ENCODE measurements at regions not wholly inside any gene's neighbourhood (a gene's known extent, or its start where the extent isn't known, plus 50 kb on each side); places are given as distances from the start of the nearest gene placed in this dataset.

DNA sequence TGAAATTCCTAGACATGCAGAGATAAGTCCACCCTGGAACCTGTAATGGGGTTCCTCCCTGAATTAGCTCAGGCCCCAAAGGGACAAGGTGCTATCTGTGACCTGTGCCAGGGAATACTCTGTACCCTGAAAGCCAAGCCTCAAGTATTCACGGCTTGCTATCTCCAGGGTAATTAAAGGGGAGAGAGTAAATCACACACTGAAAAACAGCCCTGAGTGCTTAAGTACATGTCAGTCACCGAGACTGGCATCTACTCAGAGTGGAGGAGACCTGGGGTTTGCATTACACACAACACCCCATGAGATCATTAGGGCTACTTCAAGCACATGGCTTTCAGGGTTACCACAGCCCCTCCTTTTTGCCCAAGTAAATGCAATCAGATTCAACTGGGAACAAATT is 188.1 kb downstream of the CD83 start:
- Histone ChIP-seq H3K27me3 (no peaks in the 10 kb centered on the region), H3K27ac (no peak overlapping the region), H3K9me3 (no peaks in the 10 kb centered on the region), H3K4me3 (no peak overlapping the region), H3K4me1 (no peaks in the 10 kb centered on the region), H3K36me3 (ENCODE audit: low read depth, missing control alignments) (no peaks in the 10 kb centered on the region)
- intact Hi-C loops (cut with DNase I; ENCODE audit: low total_unique reads) = no loop called here
- no peak for DNase-seq
- TF ChIP-seq POLR2A (IDR thresholded peaks at IDR 0.05) = no peak
- TF ChIP-seq, protein P1, sequence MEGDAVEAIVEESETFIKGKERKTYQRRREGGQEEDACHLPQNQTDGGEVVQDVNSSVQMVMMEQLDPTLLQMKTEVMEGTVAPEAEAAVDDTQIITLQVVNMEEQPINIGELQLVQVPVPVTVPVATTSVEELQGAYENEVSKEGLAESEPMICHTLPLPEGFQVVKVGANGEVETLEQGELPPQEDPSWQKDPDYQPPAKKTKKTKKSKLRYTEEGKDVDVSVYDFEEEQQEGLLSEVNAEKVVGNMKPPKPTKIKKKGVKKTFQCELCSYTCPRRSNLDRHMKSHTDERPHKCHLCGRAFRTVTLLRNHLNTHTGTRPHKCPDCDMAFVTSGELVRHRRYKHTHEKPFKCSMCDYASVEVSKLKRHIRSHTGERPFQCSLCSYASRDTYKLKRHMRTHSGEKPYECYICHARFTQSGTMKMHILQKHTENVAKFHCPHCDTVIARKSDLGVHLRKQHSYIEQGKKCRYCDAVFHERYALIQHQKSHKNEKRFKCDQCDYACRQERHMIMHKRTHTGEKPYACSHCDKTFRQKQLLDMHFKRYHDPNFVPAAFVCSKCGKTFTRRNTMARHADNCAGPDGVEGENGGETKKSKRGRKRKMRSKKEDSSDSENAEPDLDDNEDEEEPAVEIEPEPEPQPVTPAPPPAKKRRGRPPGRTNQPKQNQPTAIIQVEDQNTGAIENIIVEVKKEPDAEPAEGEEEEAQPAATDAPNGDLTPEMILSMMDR (IDR thresholded peaks at IDR 0.05) = no peak
- 64 to 65% methylated on average over 2 of the region's 2 CpGs for WGBS, 2 donors

DNA sequence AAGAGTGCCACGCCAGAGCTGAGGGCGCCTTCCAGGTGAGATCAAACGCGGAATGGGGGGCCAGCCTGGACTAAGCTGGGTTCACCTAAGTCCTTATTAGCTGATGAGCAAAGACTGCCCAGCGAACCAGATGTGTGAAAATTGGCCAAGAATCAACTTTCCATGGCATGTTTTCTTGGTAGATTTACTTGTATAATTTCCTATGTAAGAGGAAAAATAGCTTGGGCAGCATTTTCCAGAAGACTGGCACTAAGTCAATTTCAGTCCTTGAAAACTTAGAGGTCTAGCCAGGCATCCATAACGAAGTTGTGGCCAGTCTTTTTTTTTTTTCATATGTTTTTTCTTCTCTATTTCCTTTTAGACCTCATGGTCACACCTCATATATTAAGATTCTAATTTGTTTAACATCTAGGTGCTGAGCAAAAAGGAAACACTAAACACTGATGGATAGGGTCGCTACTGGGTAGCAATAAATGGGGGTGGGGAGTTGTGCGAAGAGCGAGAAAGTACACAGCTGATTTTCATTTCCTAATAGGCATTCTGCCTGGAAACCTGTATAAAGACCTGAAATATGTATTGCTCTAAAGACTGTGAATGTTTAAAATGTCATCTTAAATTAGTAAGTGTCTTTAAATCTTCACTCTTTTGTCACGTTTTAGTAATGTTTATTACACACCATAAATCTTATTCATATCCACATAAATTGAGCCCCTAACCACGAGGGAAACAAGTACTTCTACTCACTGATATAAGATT is 188.8 kb downstream of the CD83 start:
- 70 to 73% methylated on average over 11 of the region's 11 CpGs for WGBS, 2 donors
- H3K36me3 ChIP-seq (ENCODE audit: low read depth, missing control alignments) = no peaks in the 10 kb centered on the region
- no peaks in the 10 kb centered on the region for H3K27me3 ChIP-seq
- H3K9me3 ChIP-seq = no peaks in the 10 kb centered on the region
- H3K4me3 ChIP-seq = no peak overlapping the region
- no peaks in the 10 kb centered on the region for H3K4me1 ChIP-seq
- intact Hi-C loops (cut with DNase I; ENCODE audit: low total_unique reads) = no loop called here
- TF ChIP-seq POLR2A (IDR thresholded peaks at IDR 0.05) = no peak
- TF ChIP-seq, protein P1 (IDR thresholded peaks at IDR 0.05) = no peak
- no peak overlapping the region for H3K27ac ChIP-seq
- DNase-seq = no peak

DNA sequence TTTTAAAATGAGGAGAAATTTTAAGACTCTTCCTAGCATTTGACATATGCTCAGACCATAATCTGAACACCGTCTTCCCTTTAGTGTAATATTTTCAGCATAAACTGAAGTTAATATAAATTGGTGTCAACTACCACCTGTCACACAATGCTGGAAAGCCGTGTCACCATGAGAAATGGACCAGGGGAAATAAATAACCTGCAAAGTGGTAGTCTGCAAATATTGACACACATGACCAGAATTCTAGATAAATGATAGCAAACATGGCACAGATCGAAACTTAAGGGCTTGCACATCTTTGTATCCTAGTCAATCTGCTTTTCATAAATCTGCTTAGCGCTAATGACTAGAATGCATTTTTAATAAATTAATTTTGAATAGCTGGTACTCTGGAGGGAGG is 191.9 kb downstream of the CD83 start:
- no peak overlapping the region for H3K27ac ChIP-seq
- H3K9me3 ChIP-seq = no peaks in the 10 kb centered on the region
- TF ChIP-seq, protein P1 (IDR thresholded peaks at IDR 0.05) = no peak
- TF ChIP-seq POLR2A (IDR thresholded peaks at IDR 0.05) = no peak
- intact Hi-C loops (cut with DNase I; ENCODE audit: low total_unique reads) = no loop called here
- DNase-seq = no peak
- no peaks in the 10 kb centered on the region for H3K4me1 ChIP-seq
- no peaks in the 10 kb centered on the region for H3K27me3 ChIP-seq
- H3K4me3 ChIP-seq = no peak overlapping the region
- no peaks in the 10 kb centered on the region for H3K36me3 ChIP-seq (ENCODE audit: low read depth, missing control alignments)
- WGBS, 2 donors = 96 to 97% methylated on average over 4 of the region's 4 CpGs

DNA sequence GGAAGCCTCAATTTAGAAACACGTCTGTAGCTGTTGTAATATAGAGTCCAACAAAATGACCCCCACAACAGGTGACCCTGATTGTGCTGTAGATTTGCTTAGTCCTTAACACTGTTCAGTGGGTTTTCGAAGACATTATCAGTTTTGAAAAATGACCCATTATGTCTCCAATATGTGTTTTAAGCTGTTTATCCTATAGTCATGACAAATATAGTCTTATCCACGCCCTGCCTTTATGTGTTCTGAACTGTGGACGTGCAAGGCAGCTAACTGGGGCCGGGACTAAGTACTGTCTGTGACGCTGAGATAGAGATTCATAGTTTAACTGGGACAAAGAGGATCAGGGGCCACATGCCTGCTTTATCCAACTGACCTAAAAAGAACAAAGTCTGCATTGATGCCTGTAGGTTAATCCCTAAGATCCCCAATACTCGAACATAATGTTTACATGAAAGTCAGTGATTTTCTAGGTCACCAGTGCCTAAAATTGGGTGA is 192.4 kb downstream of the CD83 start:
- no peak for TF ChIP-seq POLR2A (IDR thresholded peaks at IDR 0.05)
- TF ChIP-seq, protein P1 (IDR thresholded peaks at IDR 0.05) = no peak
- H3K27me3 ChIP-seq = no peaks in the 10 kb centered on the region
- no peak for DNase-seq
- no peaks in the 10 kb centered on the region for H3K36me3 ChIP-seq (ENCODE audit: low read depth, missing control alignments)
- H3K4me3 ChIP-seq = no peak overlapping the region
- no peak overlapping the region for H3K27ac ChIP-seq
- no peaks in the 10 kb centered on the region for H3K9me3 ChIP-seq
- no peaks in the 10 kb centered on the region for H3K4me1 ChIP-seq
- 87 to 91% methylated on average over 7 of the region's 7 CpGs for WGBS, 2 donors
- intact Hi-C loops (cut with DNase I; ENCODE audit: low total_unique reads) = no loop called here

DNA sequence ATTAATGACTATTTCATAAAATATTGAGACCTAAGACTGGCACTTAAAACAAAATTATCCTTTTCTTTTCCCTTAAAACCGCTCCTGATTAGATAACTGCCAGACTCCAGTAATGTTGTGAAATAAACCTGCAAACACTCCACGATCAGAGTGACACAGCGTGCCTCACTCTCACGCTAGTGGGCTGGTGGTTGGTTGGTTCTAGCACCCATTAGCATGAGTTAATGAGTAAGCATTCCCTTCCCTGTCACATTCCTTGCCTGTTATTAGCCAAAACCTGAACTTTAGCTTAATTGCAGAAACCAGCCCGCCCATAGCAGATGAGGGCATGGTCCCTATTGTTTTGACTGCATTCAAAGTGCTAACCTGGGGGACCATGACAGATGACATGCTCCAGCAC is 193.4 kb downstream of the CD83 start:
- 88 to 89% methylated on average over 5 of the region's 5 CpGs for WGBS, 2 donors
- no peak overlapping the region for H3K4me3 ChIP-seq
- no peaks in the 10 kb centered on the region for H3K9me3 ChIP-seq
- TF ChIP-seq, protein P1 (IDR thresholded peaks at IDR 0.05) = no peak
- TF ChIP-seq POLR2A (IDR thresholded peaks at IDR 0.05) = no peak
- no peak for DNase-seq
- H3K27me3 ChIP-seq = no peaks in the 10 kb centered on the region
- intact Hi-C loops (cut with DNase I; ENCODE audit: low total_unique reads) = no loop called here
- no peak overlapping the region for H3K27ac ChIP-seq
- no peaks in the 10 kb centered on the region for H3K4me1 ChIP-seq
- no peaks in the 10 kb centered on the region for H3K36me3 ChIP-seq (ENCODE audit: low read depth, missing control alignments)
